SU-DHL-6 (cell line): ENCODE measurements at regions not wholly inside any gene's neighbourhood (a gene's known extent, or its start where the extent isn't known, plus 50 kb on each side); places are given as distances from the start of the nearest gene placed in this dataset.

Source experiments
- EZH2phosphoT487 ChIP-seq: fragments of 200-600 bp; sonication (generic), shearing (Covaris generic); conservative IDR thresholded peaks from 2 replicates; pipeline ENCODE4 v1.6.1; 2018; ENCODE audit warnings: mild to moderate bottlenecking, antibody characterized with exemption, low read length, moderate library complexity, mixed read lengths
- TF ChIP-seq, protein P1 (sequence below): fragments of 200-600 bp; sonication (generic); IDR thresholded peaks from one replicate; pipeline ENCODE4 v1.5.1; 2017; ENCODE audit warnings: antibody characterized with exemption, mild to moderate bottlenecking, low read length, moderate library complexity; ENCODE audit not compliant: insufficient read depth, poor library complexity, severe bottlenecking

DNA sequence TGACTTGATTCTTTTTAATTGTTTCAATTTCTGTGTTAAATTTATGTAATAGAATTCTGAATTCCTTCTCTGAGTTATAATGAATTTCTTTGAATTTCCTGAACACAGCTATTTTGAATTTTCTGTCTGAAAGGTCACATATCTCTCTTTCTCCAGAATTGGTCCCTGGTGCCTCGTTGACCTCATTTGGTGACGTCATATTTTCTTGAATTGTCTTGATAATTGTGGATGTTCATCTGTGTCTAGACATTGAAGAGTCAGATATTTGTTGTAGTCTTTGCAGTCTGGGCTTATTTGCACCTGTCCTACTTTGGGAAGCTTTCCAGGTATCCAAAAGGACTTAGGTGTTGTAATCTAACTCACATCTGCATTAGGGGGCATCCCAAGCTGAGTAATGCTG lies 111.4 kb upstream of the LRRTM4 start:
- TF ChIP-seq, protein P1, sequence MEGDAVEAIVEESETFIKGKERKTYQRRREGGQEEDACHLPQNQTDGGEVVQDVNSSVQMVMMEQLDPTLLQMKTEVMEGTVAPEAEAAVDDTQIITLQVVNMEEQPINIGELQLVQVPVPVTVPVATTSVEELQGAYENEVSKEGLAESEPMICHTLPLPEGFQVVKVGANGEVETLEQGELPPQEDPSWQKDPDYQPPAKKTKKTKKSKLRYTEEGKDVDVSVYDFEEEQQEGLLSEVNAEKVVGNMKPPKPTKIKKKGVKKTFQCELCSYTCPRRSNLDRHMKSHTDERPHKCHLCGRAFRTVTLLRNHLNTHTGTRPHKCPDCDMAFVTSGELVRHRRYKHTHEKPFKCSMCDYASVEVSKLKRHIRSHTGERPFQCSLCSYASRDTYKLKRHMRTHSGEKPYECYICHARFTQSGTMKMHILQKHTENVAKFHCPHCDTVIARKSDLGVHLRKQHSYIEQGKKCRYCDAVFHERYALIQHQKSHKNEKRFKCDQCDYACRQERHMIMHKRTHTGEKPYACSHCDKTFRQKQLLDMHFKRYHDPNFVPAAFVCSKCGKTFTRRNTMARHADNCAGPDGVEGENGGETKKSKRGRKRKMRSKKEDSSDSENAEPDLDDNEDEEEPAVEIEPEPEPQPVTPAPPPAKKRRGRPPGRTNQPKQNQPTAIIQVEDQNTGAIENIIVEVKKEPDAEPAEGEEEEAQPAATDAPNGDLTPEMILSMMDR = no peak
- TF ChIP-seq EZH2phosphoT487 = no peak
